ENCODE measurements at regions not wholly inside any gene's neighbourhood (a gene's known extent, or its start where the extent isn't known, plus 50 kb on each side); places are given as distances from the start of the nearest gene placed in this dataset.

DNA sequence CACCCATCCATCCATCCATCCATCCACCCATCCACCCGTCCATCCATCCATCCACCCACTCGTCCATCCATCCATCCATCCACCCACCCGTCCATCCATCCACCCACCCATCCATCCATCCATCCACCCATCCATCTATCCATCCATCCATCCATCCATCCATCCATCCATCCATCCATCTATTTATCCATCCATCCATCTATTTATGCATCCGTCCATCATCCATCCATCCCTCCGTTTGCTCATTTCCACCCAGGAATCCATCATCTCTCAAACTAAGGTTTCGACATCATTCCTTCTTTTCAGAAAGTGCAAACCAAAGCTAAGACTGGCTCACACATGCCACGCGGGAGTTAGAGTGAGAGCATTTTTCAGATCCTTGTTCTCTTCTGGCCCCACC is 52.8 kb upstream of the POFUT2 start:
- TF ChIP-seq, protein P1, sequence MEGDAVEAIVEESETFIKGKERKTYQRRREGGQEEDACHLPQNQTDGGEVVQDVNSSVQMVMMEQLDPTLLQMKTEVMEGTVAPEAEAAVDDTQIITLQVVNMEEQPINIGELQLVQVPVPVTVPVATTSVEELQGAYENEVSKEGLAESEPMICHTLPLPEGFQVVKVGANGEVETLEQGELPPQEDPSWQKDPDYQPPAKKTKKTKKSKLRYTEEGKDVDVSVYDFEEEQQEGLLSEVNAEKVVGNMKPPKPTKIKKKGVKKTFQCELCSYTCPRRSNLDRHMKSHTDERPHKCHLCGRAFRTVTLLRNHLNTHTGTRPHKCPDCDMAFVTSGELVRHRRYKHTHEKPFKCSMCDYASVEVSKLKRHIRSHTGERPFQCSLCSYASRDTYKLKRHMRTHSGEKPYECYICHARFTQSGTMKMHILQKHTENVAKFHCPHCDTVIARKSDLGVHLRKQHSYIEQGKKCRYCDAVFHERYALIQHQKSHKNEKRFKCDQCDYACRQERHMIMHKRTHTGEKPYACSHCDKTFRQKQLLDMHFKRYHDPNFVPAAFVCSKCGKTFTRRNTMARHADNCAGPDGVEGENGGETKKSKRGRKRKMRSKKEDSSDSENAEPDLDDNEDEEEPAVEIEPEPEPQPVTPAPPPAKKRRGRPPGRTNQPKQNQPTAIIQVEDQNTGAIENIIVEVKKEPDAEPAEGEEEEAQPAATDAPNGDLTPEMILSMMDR (IDR thresholded peaks at IDR 0.05 in 2 of 3, conservative IDR thresholded peaks at IDR 0.05 in 1 of 3; ENCODE audit: borderline replicate concordance in 1 of 3, insufficient read depth in 1 of 3, low read depth in 2 of 3, low read length in 2 of 3) = no peak
- no peak for TF ChIP-seq SP1 (IDR thresholded peaks at IDR 0.05; ENCODE audit: low read depth)
- TF ChIP-seq ZNF274 (IDR thresholded peaks at IDR 0.05; ENCODE audit: low read depth, low read length) = no peak
- TF ChIP-seq ZFX (IDR thresholded peaks at IDR 0.05) = no peak
- no peak for TF ChIP-seq POLR2AphosphoS5 (IDR thresholded peaks at IDR 0.05; ENCODE audit: low read depth, low read length)
- TF ChIP-seq YY1 (IDR thresholded peaks at IDR 0.05; ENCODE audit: extremely low read depth, insufficient replicate concordance, low read depth, low read length) = no peak
- TF ChIP-seq CBX3 (IDR thresholded peaks at IDR 0.05; ENCODE audit: low read depth) = no peak
- no peak for TF ChIP-seq POLR2A (IDR thresholded peaks at IDR 0.05; ENCODE audit: borderline replicate concordance, extremely low read depth, insufficient read depth, insufficient read length)
- TF ChIP-seq EZH2phosphoT487 (IDR thresholded peaks at IDR 0.05; ENCODE audit: borderline replicate concordance) = no peak
- no peak for TF ChIP-seq EZH2 (IDR thresholded peaks at IDR 0.05)
- TF ChIP-seq, protein P2, sequence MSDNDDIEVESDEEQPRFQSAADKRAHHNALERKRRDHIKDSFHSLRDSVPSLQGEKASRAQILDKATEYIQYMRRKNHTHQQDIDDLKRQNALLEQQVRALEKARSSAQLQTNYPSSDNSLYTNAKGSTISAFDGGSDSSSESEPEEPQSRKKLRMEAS (IDR thresholded peaks at IDR 0.05) = no peak
